Skeletal muscle cell (primary cell): ENCODE measurements at regions not wholly inside any gene's neighbourhood (a gene's known extent, or its start where the extent isn't known, plus 50 kb on each side); places are given as distances from the start of the nearest gene placed in this dataset.
"Not testable (repeated sequence)": the region's sequence is repeated elsewhere in the genome, so short reads cannot be mapped to it uniquely, and the experiment has no call there.

ENCODE experiments used
- DNase-seq: peaks from one replicate; pipeline ENCODE4 v3.0.0-alpha.2; 2010; ENCODE audit warnings: low read depth
- H3K4me3 ChIP-seq: 2 replicates; pipeline ENCODE4 v1.5.1; 2011; ENCODE audit warnings: low read depth, mild to moderate bottlenecking, control low read depth, low read length, moderate library complexity

DNA sequence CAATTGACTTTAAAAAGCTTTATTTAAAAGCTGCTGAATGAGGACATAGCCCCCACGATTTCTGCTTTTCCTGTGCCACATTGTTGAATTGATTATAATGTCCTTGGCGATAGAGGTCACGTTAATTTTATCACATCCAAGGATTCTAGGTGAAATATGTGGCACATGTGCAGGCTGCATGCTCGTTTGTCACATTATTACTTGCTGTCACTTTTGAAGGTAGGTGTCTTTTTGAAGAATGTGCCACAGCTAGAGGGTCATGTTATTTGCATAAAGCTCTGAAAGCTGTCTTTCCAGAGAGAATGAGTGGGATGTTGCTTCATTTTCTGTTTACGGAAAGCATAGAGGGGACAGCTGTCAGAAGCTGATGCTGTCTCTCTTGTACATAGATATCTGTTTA lies 927.6 kb upstream of the ATXN8OS start:
- no peak for DNase-seq
- no peak overlapping the region for H3K4me3 ChIP-seq

DNA sequence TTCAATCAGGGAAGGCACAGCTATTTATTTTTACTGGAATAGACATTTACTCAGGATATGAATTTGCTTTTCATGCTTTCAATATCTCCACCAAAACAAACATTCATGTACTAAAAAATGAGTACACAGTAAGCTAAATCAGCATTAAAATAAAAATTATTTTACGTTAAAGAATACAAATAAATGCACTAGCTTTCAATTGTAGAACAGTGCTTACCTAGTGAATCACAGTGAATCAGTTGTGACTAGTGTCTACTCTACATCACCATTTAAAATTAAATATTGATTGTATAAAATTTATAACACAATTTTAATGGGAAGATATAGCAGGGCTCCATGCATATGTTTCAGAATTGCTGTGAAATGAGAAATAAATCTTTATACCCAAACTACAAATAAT lies 929.6 kb upstream of the ATXN8OS start:
- no peak for DNase-seq
- H3K4me3 ChIP-seq, result no peak overlapping the region

GRCh38 chr13:69168436-69168835 lies 939.2 kb upstream of the ATXN8OS start:
- DNase-seq, result no peak
- H3K4me3 ChIP-seq, result no peak overlapping the region

DNA sequence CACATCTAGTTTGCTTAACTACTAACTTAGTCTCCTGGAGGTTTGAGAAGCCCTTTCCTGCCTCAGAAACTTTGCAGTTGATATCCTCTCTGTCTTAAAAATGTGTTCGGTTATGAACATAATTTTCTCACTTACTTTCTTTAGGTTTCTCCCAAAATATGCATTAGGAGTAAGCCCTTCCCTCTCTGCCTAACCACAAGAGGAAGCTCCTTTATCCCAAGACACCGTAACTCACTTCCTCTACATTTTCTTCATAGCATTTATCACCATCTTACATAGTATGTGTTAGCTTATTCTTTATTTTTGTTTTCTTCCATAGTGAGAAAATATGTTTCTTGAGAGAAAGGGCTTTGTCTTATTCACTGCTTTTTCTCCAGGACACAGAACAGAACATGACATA lies 952.5 kb upstream of the ATXN8OS start:
- DNase-seq, result no peak
- no peak overlapping the region for H3K4me3 ChIP-seq

DNA sequence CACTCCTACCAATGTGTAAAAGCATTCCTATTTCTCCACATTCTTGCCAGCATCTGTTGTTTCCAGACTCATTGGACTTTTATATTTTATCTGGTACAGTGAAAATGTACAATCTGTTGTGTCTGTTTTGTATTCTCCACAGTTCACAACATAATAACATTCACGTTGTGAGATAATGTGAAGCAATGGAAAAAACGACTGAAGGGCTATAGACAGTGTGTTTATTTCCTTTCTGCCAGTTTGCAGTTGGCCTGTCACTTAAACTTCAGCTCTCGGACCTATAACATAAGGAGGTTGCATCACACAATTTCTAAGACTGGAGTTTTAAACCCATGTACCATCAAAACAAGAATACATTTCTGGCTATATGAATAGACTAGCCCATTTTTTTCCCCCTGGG lies 965.5 kb upstream of the ATXN8OS start:
- no peak overlapping the region for H3K4me3 ChIP-seq
- no peak for DNase-seq

DNA sequence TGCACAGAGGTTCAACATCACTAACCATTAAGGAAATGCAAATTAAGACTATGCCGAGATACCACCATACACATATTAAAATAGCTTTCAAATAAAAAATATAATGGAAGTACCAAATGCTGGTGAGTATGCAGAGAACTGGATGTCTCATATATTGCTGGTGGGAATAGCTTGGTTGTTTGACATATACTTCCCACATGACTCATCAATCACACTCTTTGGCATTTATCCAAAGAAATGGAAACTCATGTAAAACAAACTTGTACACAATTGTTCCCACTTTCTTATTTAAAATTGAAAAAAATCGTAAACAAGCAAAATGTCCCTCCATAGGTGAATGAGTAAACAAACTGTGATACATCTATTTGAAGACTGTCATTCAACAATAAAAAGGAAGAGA lies 982.6 kb upstream of the ATXN8OS start:
- no peak for DNase-seq
- H3K4me3 ChIP-seq, result no peak overlapping the region

DNA sequence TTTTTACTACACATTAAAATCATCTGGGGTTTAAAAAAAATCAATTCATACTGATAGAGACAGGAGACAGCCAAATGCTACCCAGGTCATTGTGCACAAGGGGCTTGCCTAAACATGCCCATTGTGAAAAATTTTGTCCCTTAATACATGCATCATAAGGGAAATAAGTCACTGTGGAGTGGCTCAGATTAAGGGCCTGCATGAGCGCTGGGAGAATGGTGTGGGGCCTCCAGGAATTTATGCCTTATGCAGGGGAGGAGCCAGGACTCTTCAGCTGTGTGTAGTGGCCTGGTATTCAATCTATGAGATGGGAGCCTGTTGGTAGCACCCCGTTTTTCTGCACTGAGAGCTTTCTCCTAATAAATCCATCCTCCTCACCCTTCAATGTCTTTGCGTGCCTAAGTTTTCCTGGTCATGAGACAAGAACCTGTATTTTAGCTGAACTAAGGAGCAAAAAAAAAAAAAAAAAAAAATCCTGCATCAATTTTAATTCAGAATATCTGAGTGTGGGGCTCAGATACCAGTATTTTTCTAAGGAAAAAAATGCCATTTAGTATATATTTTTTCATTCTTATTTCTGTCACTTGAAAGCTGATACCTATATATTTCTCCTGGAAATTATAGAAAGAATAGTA lies 997.6 kb upstream of the ATXN8OS start:
- no peak for DNase-seq
- no peak overlapping the region for H3K4me3 ChIP-seq

- no peak overlapping the region for H3K4me3 ChIP-seq
- no peak for DNase-seq
Measured at GRCh38 chr13:69108486-69108885, 999.1 kb upstream of the ATXN8OS start.

- DNase-seq, result no peak
- no peak overlapping the region for H3K4me3 ChIP-seq
Measured at GRCh38 chr13:69107436-69107835, 1000.2 kb upstream of the ATXN8OS start.

DNA sequence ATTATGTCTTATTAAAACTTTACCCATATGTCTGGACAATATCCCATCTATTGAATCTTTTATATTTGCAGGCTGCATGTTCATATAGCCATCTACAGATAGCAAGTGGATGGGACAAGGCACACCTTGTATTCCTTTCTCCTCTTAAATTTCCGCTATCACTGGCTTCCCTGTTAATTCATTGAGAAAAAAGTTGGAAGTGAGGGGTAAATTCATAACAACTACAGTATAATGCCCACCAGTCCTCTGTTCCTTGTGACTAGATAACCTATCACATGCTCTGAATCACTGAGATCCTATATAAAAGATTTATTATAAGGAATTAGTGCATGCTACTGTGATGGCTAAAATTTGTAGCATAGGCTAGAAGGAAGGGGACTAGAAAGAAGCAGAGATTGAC lies 1005.8 kb upstream of the ATXN8OS start:
- no peak for DNase-seq
- no peak overlapping the region for H3K4me3 ChIP-seq

- DNase-seq, result no peak
- no peak overlapping the region for H3K4me3 ChIP-seq
Measured at GRCh38 chr13:69094485-69094884, 1013.1 kb upstream of the ATXN8OS start.

DNA sequence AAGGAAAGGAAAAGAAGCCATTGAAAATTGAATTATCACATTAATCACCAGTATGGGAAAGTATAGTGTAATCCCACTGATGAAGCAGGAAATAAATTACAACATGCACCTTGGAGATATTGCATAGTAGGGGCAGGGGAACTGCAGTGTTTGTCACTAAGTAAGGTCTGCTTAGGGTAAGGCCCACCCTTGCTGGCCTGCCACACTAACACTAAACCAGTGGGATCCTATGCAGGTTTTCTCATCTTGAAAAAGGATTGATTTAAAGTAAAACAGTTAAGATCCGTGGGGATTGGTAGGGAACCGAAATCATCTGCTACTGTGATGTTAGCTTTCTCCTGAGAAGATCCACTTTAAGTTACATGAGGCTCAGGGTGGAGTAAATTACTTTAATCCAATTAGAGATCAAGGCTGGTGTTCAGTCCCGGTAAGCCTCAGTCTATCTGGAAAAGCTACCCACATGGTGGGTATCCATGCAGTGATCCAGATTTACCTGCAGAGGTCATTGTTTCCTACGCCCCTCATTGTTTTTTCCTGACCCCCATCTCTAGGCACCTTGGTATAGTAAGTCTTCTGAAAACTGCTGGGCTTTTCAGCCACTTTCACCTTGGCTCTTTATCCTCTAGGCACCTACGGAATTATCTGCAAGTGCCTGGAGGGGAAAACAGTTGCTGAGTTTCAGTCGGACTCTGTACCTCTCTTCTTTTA lies 1014.9 kb upstream of the ATXN8OS start:
- no peak for DNase-seq
- H3K4me3 ChIP-seq, result no peak overlapping the region

DNA sequence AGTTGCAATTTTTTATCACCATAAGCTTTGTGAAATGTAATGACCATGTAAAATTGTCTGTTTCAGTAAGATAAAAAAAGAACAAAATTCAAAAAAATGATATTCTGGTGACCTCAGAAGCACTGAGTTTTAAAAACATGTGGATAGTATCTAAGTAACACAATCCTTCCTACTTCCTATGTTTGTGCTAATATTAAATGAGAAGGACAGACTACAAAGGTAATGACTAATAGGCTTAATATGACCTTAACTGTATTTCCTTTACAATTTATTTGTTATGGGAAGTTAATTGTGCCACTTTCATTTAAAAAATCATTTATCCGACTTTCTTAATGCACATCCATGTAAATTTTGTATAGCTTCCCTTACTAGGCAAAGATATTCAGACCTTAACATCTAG lies 1030.4 kb upstream of the ATXN8OS start:
- no peak for DNase-seq
- H3K4me3 ChIP-seq, result no peak overlapping the region

DNA sequence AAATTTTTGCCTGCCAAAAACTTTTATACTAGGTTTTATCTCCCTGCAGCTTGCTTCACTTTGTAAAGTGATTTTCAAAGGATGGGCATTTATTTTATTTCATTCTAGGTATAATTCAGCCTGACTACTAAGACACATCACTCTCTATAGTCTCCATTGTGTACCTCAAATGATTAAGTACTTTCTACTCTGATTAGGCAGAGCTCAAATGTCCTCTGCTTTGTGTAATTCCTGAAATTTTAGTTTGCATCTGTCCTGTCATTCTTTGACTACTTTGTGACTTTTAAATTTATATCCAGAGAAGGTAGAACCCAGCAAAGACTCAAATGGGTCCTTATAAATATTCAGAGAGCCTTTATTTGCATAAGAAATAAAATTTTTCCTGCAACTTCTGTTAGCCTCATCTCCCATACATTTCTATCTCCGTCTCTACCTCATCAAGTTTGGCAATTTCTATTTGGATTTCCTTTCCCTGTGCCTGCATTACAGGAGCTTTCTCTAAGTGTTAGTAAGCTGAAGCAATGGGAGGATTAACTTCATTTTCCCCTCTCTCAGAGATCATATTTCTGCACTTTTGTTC lies 1038.0 kb upstream of the ATXN8OS start:
- DNase-seq, result no peak

DNA sequence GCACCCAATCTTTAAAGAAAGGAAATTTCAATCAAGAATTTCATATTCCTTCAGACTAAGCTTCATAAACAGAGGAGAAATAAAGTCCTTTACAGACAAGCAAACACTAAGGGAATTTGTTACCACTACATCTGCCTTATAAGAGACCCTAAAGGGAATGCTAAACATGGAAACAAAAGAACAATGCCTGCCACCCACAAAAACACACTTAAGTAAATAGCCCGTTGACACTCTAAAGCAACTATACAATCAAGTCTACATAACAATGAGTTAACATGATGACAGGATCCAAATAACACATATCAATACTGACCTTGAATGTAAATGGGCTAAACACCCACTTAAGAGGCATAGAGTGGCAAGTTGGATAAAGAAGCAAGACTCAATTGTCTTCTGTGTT lies 1056.9 kb upstream of the ATXN8OS start:
- no peak for DNase-seq
- no peak overlapping the region for H3K4me3 ChIP-seq

More for the DNA sequence above, 1038.0 kb upstream of the ATXN8OS start:
- no peak overlapping the region for H3K4me3 ChIP-seq

GRCh38 chr13:69044629-69045028 lies 1063.0 kb upstream of the ATXN8OS start:
- DNase-seq, result no peak
- H3K4me3 ChIP-seq, result no peak overlapping the region

DNA sequence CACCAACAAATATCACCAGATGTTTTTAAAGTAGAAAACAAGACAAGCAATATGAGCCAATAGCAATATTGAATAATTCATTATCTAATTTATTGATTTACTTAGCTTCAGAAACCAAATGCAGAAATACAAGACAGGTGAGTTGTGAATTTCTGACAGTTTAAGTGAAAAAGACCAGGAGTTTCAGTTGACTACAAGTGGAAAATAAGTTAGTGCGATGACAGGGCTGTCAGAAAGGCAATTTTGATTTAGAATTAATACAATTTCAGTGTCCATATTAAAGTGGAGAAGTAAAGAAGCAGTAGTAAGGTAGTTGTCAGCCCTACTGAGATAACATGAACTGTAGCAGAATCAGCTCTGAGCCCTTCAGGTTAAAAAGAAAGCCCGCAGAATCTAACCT lies 1066.7 kb upstream of the ATXN8OS start:
- no peak overlapping the region for H3K4me3 ChIP-seq
- no peak for DNase-seq

GRCh38 chr13:69035771-69036170 lies 1071.9 kb upstream of the ATXN8OS start:
- no peak for DNase-seq
- H3K4me3 ChIP-seq, result no peak overlapping the region

GRCh38 chr13:69028936-69029335 lies 1078.7 kb upstream of the ATXN8OS start:
- H3K4me3 ChIP-seq, result no peak overlapping the region
- no peak for DNase-seq

DNA sequence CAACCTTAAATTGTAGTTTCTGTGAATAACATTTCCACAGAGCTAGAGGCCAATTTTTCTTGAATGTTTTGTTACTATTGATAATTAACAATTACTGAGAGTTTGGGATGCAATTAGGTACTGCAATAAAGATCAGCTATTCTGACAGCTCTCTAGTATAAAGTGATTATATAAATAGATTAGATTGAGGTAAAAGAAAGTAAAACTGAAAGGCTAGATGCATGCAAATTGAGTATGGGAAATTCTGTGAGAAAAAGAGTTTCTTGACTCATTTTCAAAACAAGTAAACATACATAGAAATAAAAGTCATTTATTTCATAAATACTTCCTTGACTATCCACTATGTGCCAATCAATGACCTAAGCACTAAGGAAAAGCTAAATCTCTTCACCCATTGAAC lies 1087.5 kb upstream of the ATXN8OS start:
- DNase-seq, result no peak
- no peak overlapping the region for H3K4me3 ChIP-seq

DNA sequence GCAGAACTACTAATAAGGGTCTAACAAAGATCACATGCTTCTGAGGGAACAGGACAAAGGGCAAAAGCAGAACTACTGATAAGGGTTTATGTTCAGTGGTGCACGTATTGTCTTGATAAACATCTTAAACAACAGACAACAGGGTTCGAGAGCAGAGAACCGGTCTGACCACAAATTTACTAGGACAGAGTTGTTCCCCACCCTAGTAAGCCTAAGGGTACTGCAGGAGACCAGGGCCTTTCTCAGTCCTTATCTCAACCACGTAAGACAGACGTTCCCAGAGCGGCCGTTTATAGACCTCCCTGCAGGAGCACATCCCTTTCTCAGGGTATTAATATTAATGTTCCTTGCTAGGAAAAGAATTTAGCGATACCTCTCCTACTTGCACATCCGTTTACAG lies 1089.5 kb upstream of the ATXN8OS start:
- not testable (repeated sequence) for DNase-seq, H3K4me3 ChIP-seq
